Adrenal gland (tissue), 5 donors: ENCODE measurements at regions not wholly inside any gene's neighbourhood (a gene's known extent, or its start where the extent isn't known, plus 50 kb on each side); places are given as distances from the start of the nearest gene placed in this dataset.

Source experiments
- CTCF ChIP-seq, 6 experiments: fragments of 450-650 bp in 4 of 6; fragments of 200-600 bp in 2 of 6; sonication (generic) in 1 of 6; IDR thresholded peaks; 1 replicate in 5 of 6; 2 replicates in 1 of 6; pipeline versions ENCODE4 v1.5.1 to v1.8.0; 2016 to 2021; ENCODE audit warnings: antibody characterized with exemption in 6 of 6, mild to moderate bottlenecking in 2 of 6, moderate library complexity in 1 of 6
- POLR2A ChIP-seq, 2 donors: fragments of 450-650 bp; IDR thresholded peaks; one replicate each; pipeline ENCODE4 v1.6.1; 2017; ENCODE audit warnings: antibody characterized with exemption in 2 of 2, mild to moderate bottlenecking in 2 of 2, moderate library complexity in 1 of 2
- donor health status: DM: no; HTN: no; CAD: no.

GRCh38 chr3:72279631-72280041 lies 494.7 kb upstream of the PROK2 start:
- TF ChIP-seq CTCF (IDR thresholded peaks at IDR 0.05) (no peak), POLR2A (IDR thresholded peaks at IDR 0.05) (no peak)
